CD14-positive monocyte (primary cell): ENCODE measurements at regions not wholly inside any gene's neighbourhood (a gene's known extent, or its start where the extent isn't known, plus 50 kb on each side); places are given as distances from the start of the nearest gene placed in this dataset.

Experiments
- DNase-seq, 3 donors: peaks; one replicate each; pipeline ENCODE4 v3.0.0-alpha.2; 2011 to 2022
- H2AFZ ChIP-seq: 2 replicates; pipeline ENCODE4 v1.6.0; 2012; ENCODE audit warnings: mild to moderate bottlenecking, low read depth, low read length, inconsistent platforms; ENCODE audit not compliant: insufficient read depth, poor library complexity, severe bottlenecking
- H3K27ac ChIP-seq, 2 donors: 1 replicate in 1 of 2; 2 replicates in 1 of 2; pipeline ENCODE4 v1.5.1; 2012 to 2013; ENCODE audit warnings: low read length in 2 of 2, control low read depth in 1 of 2, inconsistent platforms in 1 of 2, low read depth in 1 of 2, mild to moderate bottlenecking in 1 of 2
- H3K27me3 ChIP-seq, 2 donors: one replicate each; pipeline versions ENCODE4 v1.6.0 to v1.6.1; 2011 to 2013; ENCODE audit warnings: low read length in 2 of 2; ENCODE audit not compliant: control insufficient read depth in 2 of 2, insufficient read depth in 2 of 2
- H3K36me3 ChIP-seq, 2 donors: replicated peaks in 1 of 2; 1 replicate in 1 of 2; 2 replicates in 1 of 2; pipeline versions ENCODE4 v1.5.1 to v1.6.1; 2012 to 2013; ENCODE audit warnings: low read length in 2 of 2, control low read depth in 1 of 2, inconsistent platforms in 1 of 2, mild to moderate bottlenecking in 1 of 2; ENCODE audit not compliant: insufficient read depth in 2 of 2, control insufficient read depth in 1 of 2
- H3K4me1 ChIP-seq, 2 donors: 1 replicate in 1 of 2; 2 replicates in 1 of 2; pipeline versions ENCODE4 v1.5.1 to v1.6.1; 2012 to 2013; ENCODE audit warnings: low read length in 2 of 2, control low read depth in 1 of 2, inconsistent platforms in 1 of 2, mild to moderate bottlenecking in 1 of 2, moderate library complexity in 1 of 2; ENCODE audit not compliant: insufficient read depth in 2 of 2, control insufficient read depth in 1 of 2
- H3K4me2 ChIP-seq: replicated peaks from 2 replicates; pipeline ENCODE3; 2012; ENCODE audit warnings: low read length, moderate library complexity, mild to moderate bottlenecking; ENCODE audit not compliant: poor library complexity, severe bottlenecking; ENCODE audit errors: extremely low read depth
- H3K4me3 ChIP-seq, 3 experiments: fragments of 200-600 bp in 1 of 3; sonication (generic) in 1 of 3; replicated peaks in 1 of 3; 1 replicate in 2 of 3; 2 replicates in 1 of 3; pipeline ENCODE4 v1.5.1; 2011 to 2013; ENCODE audit warnings: low read length in 3 of 3, mild to moderate bottlenecking in 3 of 3, control low read depth in 2 of 3, low read depth in 2 of 3, inconsistent platforms in 1 of 3, moderate library complexity in 1 of 3
- H3K79me2 ChIP-seq: 2 replicates; pipeline ENCODE4 v1.6.0; 2012; ENCODE audit warnings: mild to moderate bottlenecking, control low read depth, inconsistent platforms, low read length, moderate library complexity; ENCODE audit not compliant: insufficient read depth
- H3K9ac ChIP-seq: 2 replicates; pipeline ENCODE4 v1.6.0; 2017; ENCODE audit warnings: low read length, mild to moderate bottlenecking; ENCODE audit not compliant: insufficient read depth, poor library complexity, severe bottlenecking
- H3K9me3 ChIP-seq, 2 donors: replicated peaks in 1 of 2; 1 replicate in 1 of 2; 2 replicates in 1 of 2; pipeline versions ENCODE4 v1.5.1 to v1.6.1; 2012 to 2013; ENCODE audit warnings: low read length in 2 of 2, control low read depth in 1 of 2; ENCODE audit not compliant: control insufficient read depth in 1 of 2, insufficient read depth in 1 of 2
- H4K20me1 ChIP-seq: 2 replicates; pipeline ENCODE4 v1.6.0; 2012; ENCODE audit warnings: mild to moderate bottlenecking, low read length, control low read depth, moderate library complexity; ENCODE audit not compliant: insufficient read depth
- H3K27ac Mint-ChIP-seq, 7 donors: one replicate each; pipeline ENCODE4 v1.8.0; 2020; ENCODE audit warnings: mild to moderate bottlenecking in 7 of 7, mixed read lengths in 7 of 7, moderate library complexity in 6 of 7, inconsistent platforms in 2 of 7
- H3K27me3 Mint-ChIP-seq, 3 donors: one replicate each; pipeline ENCODE4 v1.8.0; 2021 to 2022; ENCODE audit warnings: low read depth in 3 of 3, mild to moderate bottlenecking in 3 of 3, mixed read lengths in 3 of 3, moderate library complexity in 3 of 3, inconsistent platforms in 1 of 3
- H3K36me3 Mint-ChIP-seq, 2 donors: one replicate each; pipeline ENCODE4 v1.8.0; 2020; ENCODE audit warnings: mixed read lengths in 2 of 2, inconsistent platforms in 1 of 2, mild to moderate bottlenecking in 1 of 2
- H3K4me1 Mint-ChIP-seq: one replicate; pipeline ENCODE4 v1.8.0; 2020; ENCODE audit warnings: mild to moderate bottlenecking, mixed read lengths
- H3K4me3 Mint-ChIP-seq, 2 donors: one replicate each; pipeline ENCODE4 v1.8.0; 2020; ENCODE audit warnings: mild to moderate bottlenecking in 2 of 2, mixed read lengths in 2 of 2, moderate library complexity in 1 of 2
- H3K9me3 Mint-ChIP-seq, 7 donors: one replicate each; pipeline ENCODE4 v1.8.0; 2020 to 2022; ENCODE audit warnings: mixed read lengths in 7 of 7, mild to moderate bottlenecking in 6 of 7, moderate library complexity in 6 of 7, inconsistent platforms in 2 of 7
- WGBS: methylation state at CpG from one replicate; pipeline ENCODE4 v1.1.5; 2013; ENCODE audit warnings: missing lambda C conversion rate; ENCODE audit not compliant: insufficient coverage; 5-methylcytosine and 5-hydroxymethylcytosine counted together
- intact Hi-C, 2 donors: fragments of 100-400 bp; cut with micrococcal nuclease; formaldehyde crosslinking; loops; one replicate each; pipeline versions ENCODE4 v1.15.0 to v1.15.1; 2023
- TF ChIP-seq, protein P1 (sequence below): fragments of 200-600 bp; IDR thresholded peaks from one replicate; pipeline ENCODE4 v1.8.0; 2022; ENCODE audit warnings: antibody characterized with exemption, mild to moderate bottlenecking

DNA sequence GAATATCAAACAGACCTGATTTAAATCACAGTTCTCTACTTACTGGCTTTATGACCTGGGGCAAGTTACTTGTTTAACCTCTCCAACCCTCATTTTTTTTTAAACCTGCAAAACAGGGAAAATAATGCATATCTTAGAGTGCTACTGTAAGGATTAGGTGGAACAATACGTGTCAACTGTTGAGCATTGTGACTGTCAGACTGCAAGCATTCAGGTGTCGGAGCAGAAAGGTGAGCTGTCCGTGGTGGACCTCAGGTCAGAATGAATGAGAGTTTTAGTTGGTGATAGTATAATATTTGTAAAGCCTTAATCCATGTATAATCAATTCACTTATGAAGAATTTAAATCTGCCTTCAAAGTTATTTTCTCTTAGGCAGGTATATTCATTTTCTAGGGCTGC is 404.2 kb downstream of the ETNK1 start:
- Histone ChIP-seq H3K9ac (no peak overlapping the region), H3K79me2 (no peaks in the 10 kb centered on the region), H3K27me3 (no peaks in the 10 kb centered on the region), H3K27ac (no peak overlapping the region), H4K20me1 (no peaks in the 10 kb centered on the region), H2AFZ (no peak overlapping the region), H3K4me1 (no peaks in the 10 kb centered on the region), H3K9me3 (no peaks in the 10 kb centered on the region), H3K4me2 (no peak overlapping the region), H3K36me3 (no peaks in the 10 kb centered on the region), H3K4me3 (no peak overlapping the region)
- TF ChIP-seq, protein P1, sequence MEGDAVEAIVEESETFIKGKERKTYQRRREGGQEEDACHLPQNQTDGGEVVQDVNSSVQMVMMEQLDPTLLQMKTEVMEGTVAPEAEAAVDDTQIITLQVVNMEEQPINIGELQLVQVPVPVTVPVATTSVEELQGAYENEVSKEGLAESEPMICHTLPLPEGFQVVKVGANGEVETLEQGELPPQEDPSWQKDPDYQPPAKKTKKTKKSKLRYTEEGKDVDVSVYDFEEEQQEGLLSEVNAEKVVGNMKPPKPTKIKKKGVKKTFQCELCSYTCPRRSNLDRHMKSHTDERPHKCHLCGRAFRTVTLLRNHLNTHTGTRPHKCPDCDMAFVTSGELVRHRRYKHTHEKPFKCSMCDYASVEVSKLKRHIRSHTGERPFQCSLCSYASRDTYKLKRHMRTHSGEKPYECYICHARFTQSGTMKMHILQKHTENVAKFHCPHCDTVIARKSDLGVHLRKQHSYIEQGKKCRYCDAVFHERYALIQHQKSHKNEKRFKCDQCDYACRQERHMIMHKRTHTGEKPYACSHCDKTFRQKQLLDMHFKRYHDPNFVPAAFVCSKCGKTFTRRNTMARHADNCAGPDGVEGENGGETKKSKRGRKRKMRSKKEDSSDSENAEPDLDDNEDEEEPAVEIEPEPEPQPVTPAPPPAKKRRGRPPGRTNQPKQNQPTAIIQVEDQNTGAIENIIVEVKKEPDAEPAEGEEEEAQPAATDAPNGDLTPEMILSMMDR: no peak
- DNase-seq: no peak
- Mint-ChIP-seq H3K36me3 (no peaks in the 10 kb centered on the region), H3K27ac (no peak overlapping the region), H3K4me3 (no peak overlapping the region), H3K9me3 (peaks cover 0 to 5% (median 2%) of the 10 kb centered on the region in 7 donors), H3K27me3 (peaks cover 0 to 4% (median 3%) of the 10 kb centered on the region in 3 donors), H3K4me1 (no peaks in the 10 kb centered on the region)
- intact Hi-C loops: no loop called here
- no CpG with 5 or more reads among the region's 3 CpGs for WGBS

DNA sequence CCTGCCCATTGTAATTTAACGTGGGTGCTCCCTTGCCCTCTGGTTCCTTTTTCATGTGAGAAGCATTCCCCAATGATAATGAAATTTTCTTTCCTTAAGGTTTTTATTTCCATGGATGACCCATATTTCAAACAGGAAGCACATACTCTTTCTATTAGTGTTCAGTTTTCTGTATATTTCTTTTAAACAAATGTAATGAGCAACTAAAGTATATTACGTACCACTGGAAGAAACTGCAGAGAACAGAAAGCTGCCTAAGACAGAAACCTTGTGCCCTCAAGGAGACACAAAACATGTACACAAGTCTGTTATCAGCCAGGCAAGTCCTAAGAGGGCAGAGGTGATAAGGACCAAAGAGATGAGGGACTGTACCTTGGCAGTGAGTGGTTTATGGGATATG is 414.9 kb downstream of the ETNK1 start:
- H3K79me2 ChIP-seq: no peaks in the 10 kb centered on the region
- H3K9me3 ChIP-seq: no peaks in the 10 kb centered on the region
- no peak overlapping the region for H3K4me2 ChIP-seq
- Mint-ChIP-seq H3K27ac (no peak overlapping the region), H3K36me3 (no peaks in the 10 kb centered on the region), H3K9me3 (peaks cover 0 to 9% (median 2%) of the 10 kb centered on the region in 7 donors), H3K4me1 (no peaks in the 10 kb centered on the region), H3K27me3 (no peaks in the 10 kb centered on the region), H3K4me3 (no peak overlapping the region)
- no peak overlapping the region for H2AFZ ChIP-seq
- H3K36me3 ChIP-seq: no peaks in the 10 kb centered on the region
- intact Hi-C loops: no loop called here
- no peaks in the 10 kb centered on the region for H4K20me1 ChIP-seq
- H3K4me3 ChIP-seq: no peak overlapping the region
- H3K27ac ChIP-seq: no peak overlapping the region
- no peak for DNase-seq
- H3K9ac ChIP-seq: no peak overlapping the region
- TF ChIP-seq, protein P1: no peak
- H3K4me1 ChIP-seq: no peaks in the 10 kb centered on the region
- no CpG with 5 or more reads among the region's 2 CpGs for WGBS
- H3K27me3 ChIP-seq: no peaks in the 10 kb centered on the region
